H1 (cell line): ENCODE measurements at regions not wholly inside any gene's neighbourhood (a gene's known extent, or its start where the extent isn't known, plus 50 kb on each side); places are given as distances from the start of the nearest gene placed in this dataset.

Experiments
- CTCF ChIA-PET: fragments of 300-600 bp; sonication (Branson Sonifier 250); formaldehyde crosslinking; loops from one replicate; lab custom pipeline; 2021; ENCODE audit not compliant: partially characterized antibody; lab: Charles Lee
- POLR2A ChIA-PET: fragments of 300-600 bp; sonication (Branson Sonifier 250); formaldehyde crosslinking; loops from one replicate; lab custom pipeline; 2021; ENCODE audit warnings: inconsistent platforms; ENCODE audit not compliant: partially characterized antibody; lab: Charles Lee
- DNase-seq, 2 experiments: peaks; one replicate each; pipeline versions ENCODE4 v3.0.0 to v3.0.0-alpha.2; 2010 to 2022; ENCODE audit warnings: low spot score in 2 of 2, low read depth in 1 of 2, mixed read lengths in 1 of 2
- FAIRE-seq: peaks from 2 replicates; lab custom pipeline; 2011; peaks lifted over from hg19 to GRCh38; lab: Jason Lieb, UNC
- H2AFZ ChIP-seq: 2 replicates; pipeline ENCODE4 v1.8.1; 2012; ENCODE audit warnings: low read length, inconsistent platforms
- H2AK5ac ChIP-seq: 2 replicates; pipeline ENCODE4 v1.6.1; 2013; ENCODE audit warnings: low read depth, low read length
- H2BK120ac ChIP-seq: replicated peaks from 2 replicates; pipeline ENCODE3; 2013; ENCODE audit warnings: low read depth, low read length, inconsistent platforms
- H2BK12ac ChIP-seq: 2 replicates; pipeline ENCODE4 v1.6.1; 2013; ENCODE audit warnings: low read depth, low read length
- H2BK15ac ChIP-seq: 2 replicates; pipeline ENCODE4 v1.6.1; 2013; ENCODE audit warnings: low read length
- H2BK20ac ChIP-seq: 2 replicates; pipeline ENCODE4 v1.6.1; 2013; ENCODE audit warnings: low read length
- H2BK5ac ChIP-seq: 2 replicates; pipeline ENCODE4 v1.6.1; 2013; ENCODE audit warnings: low read depth, low read length
- H3K14ac ChIP-seq: 2 replicates; pipeline ENCODE4 v1.6.1; 2013; ENCODE audit warnings: inconsistent platforms; ENCODE audit not compliant: insufficient read length
- H3K18ac ChIP-seq: 2 replicates; pipeline ENCODE4 v1.6.1; 2013; ENCODE audit warnings: low read length; ENCODE audit errors: extremely low read depth
- H3K23ac ChIP-seq: 2 replicates; pipeline ENCODE4 v1.6.1; 2013; ENCODE audit warnings: inconsistent platforms; ENCODE audit not compliant: insufficient read length
- H3K23me2 ChIP-seq: 2 replicates; pipeline ENCODE4 v1.6.1; 2013; ENCODE audit warnings: low read depth, low read length
- H3K27ac ChIP-seq: 2 replicates; pipeline ENCODE4 v1.6.1; 2011; ENCODE audit warnings: low read depth, low read length, inconsistent platforms
- H3K27me3 ChIP-seq, 4 experiments: replicated peaks in 1 of 4; 1 replicate in 1 of 4; 2 replicates in 3 of 4; pipeline versions ENCODE4 v1.6.1 to v1.8.1; 2011 to 2013; ENCODE audit warnings: low read length in 3 of 4, mild to moderate bottlenecking in 3 of 4, inconsistent platforms in 2 of 4, mixed read lengths in 2 of 4, moderate library complexity in 1 of 4; ENCODE audit not compliant: control insufficient read depth in 3 of 4, insufficient read depth in 3 of 4; ENCODE audit errors: extremely low read depth in 1 of 4
- H3K36me3 ChIP-seq, 4 experiments: 2 replicates each; pipeline versions ENCODE4 v1.6.1 to v1.8.1; 2011 to 2013; ENCODE audit warnings: mild to moderate bottlenecking in 4 of 4, low read length in 3 of 4, moderate library complexity in 2 of 4, control low read depth in 1 of 4, inconsistent platforms in 1 of 4; ENCODE audit not compliant: insufficient read depth in 4 of 4, control insufficient read depth in 2 of 4
- H3K4ac ChIP-seq: replicated peaks from 2 replicates; pipeline ENCODE3; 2013; ENCODE audit warnings: low read length, low read depth, mixed read lengths, inconsistent platforms; ENCODE audit not compliant: insufficient read length
- H3K4me1 ChIP-seq, 4 experiments: replicated peaks in 1 of 4; 1 replicate in 1 of 4; 2 replicates in 3 of 4; pipeline versions ENCODE4 v1.6.1 to v1.8.1; 2011 to 2013; ENCODE audit warnings: low read length in 3 of 4, inconsistent platforms in 2 of 4, mixed read lengths in 1 of 4; ENCODE audit not compliant: insufficient read depth in 4 of 4, control insufficient read depth in 3 of 4
- H3K4me2 ChIP-seq, 2 experiments: 2 replicates each; pipeline versions ENCODE4 v1.6.1 to v1.8.1; 2011 to 2013; ENCODE audit warnings: low read depth in 2 of 2, low read length in 2 of 2, control low read depth in 1 of 2, inconsistent platforms in 1 of 2, mild to moderate bottlenecking in 1 of 2; ENCODE audit not compliant: insufficient read depth in 1 of 2
- H3K4me3 ChIP-seq, 4 experiments: fragments of 200-600, 300-600 bp in 1 of 4; sonication (generic), shearing (Covaris generic), sonication (Bioruptor Twin) in 1 of 4; 2 replicates each; pipeline versions ENCODE4 v1.5.1 to v1.8.1; 2011 to 2016; ENCODE audit warnings: low read length in 4 of 4, low read depth in 3 of 4, control low read depth in 2 of 4, inconsistent platforms in 2 of 4, mild to moderate bottlenecking in 2 of 4, mixed read lengths in 1 of 4, moderate library complexity in 1 of 4; ENCODE audit not compliant: insufficient read depth in 2 of 4; ENCODE audit errors: extremely low read depth in 1 of 4
- H3K56ac ChIP-seq: replicated peaks from 2 replicates; pipeline ENCODE3; 2013; ENCODE audit warnings: low read depth, mild to moderate bottlenecking, mixed read lengths, low read length, inconsistent platforms; ENCODE audit not compliant: insufficient read length
- H3K79me1 ChIP-seq: 2 replicates; pipeline ENCODE4 v1.6.1; 2013; ENCODE audit warnings: low read depth, low read length, control low read depth
- H3K79me2 ChIP-seq, 2 experiments: 2 replicates each; pipeline versions ENCODE4 v1.6.1 to v1.8.1; 2012 to 2013; ENCODE audit warnings: low read length in 2 of 2, mild to moderate bottlenecking in 2 of 2, inconsistent platforms in 1 of 2; ENCODE audit not compliant: insufficient read depth in 2 of 2, control insufficient read depth in 1 of 2
- H3K9ac ChIP-seq, 4 experiments: replicated peaks in 1 of 4; 1 replicate in 1 of 4; 2 replicates in 3 of 4; pipeline versions ENCODE4 v1.6.1 to v1.8.1; 2011 to 2013; ENCODE audit warnings: low read depth in 3 of 4, low read length in 3 of 4, control low read depth in 2 of 4, mild to moderate bottlenecking in 2 of 4, moderate library complexity in 2 of 4, inconsistent platforms in 1 of 4; ENCODE audit errors: extremely low read depth in 1 of 4
- H3K9me3 ChIP-seq, 2 experiments: 2 replicates each; pipeline versions ENCODE4 v1.6.1 to v1.8.1; 2012 to 2013; ENCODE audit warnings: mild to moderate bottlenecking in 2 of 2, moderate library complexity in 2 of 2, control low read depth in 1 of 2, inconsistent platforms in 1 of 2, low read depth in 1 of 2, low read length in 1 of 2, mixed read lengths in 1 of 2; ENCODE audit not compliant: insufficient read depth in 2 of 2
- H4K20me1 ChIP-seq, 2 experiments: replicated peaks in 1 of 2; 2 replicates each; pipeline versions ENCODE3 to v1.8.1; 2011 to 2013; ENCODE audit warnings: inconsistent platforms in 2 of 2, low read length in 2 of 2, mild to moderate bottlenecking in 1 of 2; ENCODE audit not compliant: insufficient read depth in 2 of 2, control insufficient read depth in 1 of 2
- H4K5ac ChIP-seq: 2 replicates; pipeline ENCODE4 v1.6.1; 2013; ENCODE audit warnings: low read length, low read depth, mixed read lengths, inconsistent platforms; ENCODE audit not compliant: insufficient read length
- H4K8ac ChIP-seq: 2 replicates; pipeline ENCODE4 v1.8.0; 2013; ENCODE audit warnings: mild to moderate bottlenecking, moderate library complexity, low read length, inconsistent platforms; ENCODE audit not compliant: insufficient read depth; ENCODE audit errors: extremely low read depth
- H4K91ac ChIP-seq: replicated peaks from 2 replicates; pipeline ENCODE3; 2013; ENCODE audit warnings: low read length, mixed read lengths, inconsistent platforms; ENCODE audit not compliant: insufficient read length
- ASH2L ChIP-seq: fragments of 200-600, 300-600 bp; sonication (generic); IDR thresholded peaks from one replicate; pipeline ENCODE4 v1.7.1; 2017; ENCODE audit warnings: low read length
- BACH1 ChIP-seq: IDR thresholded peaks from 2 replicates; pipeline ENCODE4 v1.6.1; 2012; ENCODE audit warnings: low read length, improper control_type of control experiment
- CREB1 ChIP-seq: IDR thresholded peaks from 2 replicates; pipeline ENCODE4 v1.6.1; 2012; ENCODE audit warnings: inconsistent platforms
- JUND ChIP-seq: IDR thresholded peaks from 2 replicates; pipeline ENCODE4 v1.6.1; 2011; ENCODE audit warnings: mild to moderate bottlenecking, improper control_type of control experiment, low read length
- RXRA ChIP-seq: IDR thresholded peaks from 2 replicates; pipeline ENCODE4 v1.6.1; 2011; ENCODE audit warnings: low read depth, mild to moderate bottlenecking, low read length, moderate library complexity; ENCODE audit not compliant: insufficient read depth
- SP2 ChIP-seq: IDR thresholded peaks from 2 replicates; pipeline ENCODE4 v1.6.1; 2012; ENCODE audit warnings: mild to moderate bottlenecking, low read length, inconsistent platforms
- SP4 ChIP-seq: IDR thresholded peaks from 2 replicates; pipeline ENCODE4 v1.6.1; 2012; ENCODE audit warnings: low read length, inconsistent platforms
- TCF12 ChIP-seq: IDR thresholded peaks from 2 replicates; pipeline ENCODE4 v1.6.1; 2011; ENCODE audit warnings: low read depth, mild to moderate bottlenecking, low read length
- whole genome bisulfite sequencing, 2 experiments: shearing (Covaris generic) in 1 of 2; methylation state at CpG; one replicate each; pipeline versions ENCODE4 v1.1.6 to v1.1.7; 2013 to 2015; ENCODE audit warnings: low lambda C conversion rate in 2 of 2, mixed read lengths in 2 of 2, inconsistent platforms in 1 of 2, low coverage in 1 of 2, missing lambda C conversion rate in 1 of 2; ENCODE audit not compliant: insufficient replicate concordance in 2 of 2, insufficient coverage in 1 of 2, insufficient read length in 1 of 2; ENCODE audit errors: extremely low coverage in 1 of 2, missing lambda C conversion rate in 1 of 2; 5-methylcytosine and 5-hydroxymethylcytosine counted together

DNA sequence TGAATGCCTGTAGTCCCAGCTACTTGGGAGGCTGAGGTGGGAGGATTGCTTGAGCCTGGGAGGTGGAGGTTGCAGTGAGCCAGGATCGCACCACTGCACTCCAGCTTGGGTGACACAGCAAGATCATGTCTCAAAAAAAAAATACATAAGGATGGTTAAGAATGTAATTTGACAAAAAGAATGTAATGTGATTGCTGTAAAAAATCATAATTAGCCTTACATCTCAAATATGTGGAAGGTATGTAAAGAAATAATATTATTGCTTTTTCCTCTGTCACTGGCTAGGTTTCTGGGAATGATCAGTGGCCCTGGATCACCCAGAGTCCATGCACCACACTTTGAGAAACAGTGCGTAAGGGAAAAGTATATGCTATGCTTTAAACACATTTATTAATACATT is 106.1 kb upstream of the C1GALT1C1 start:
- Histone ChIP-seq H2BK15ac (no peak overlapping the region), H3K79me1 (no peaks in the 10 kb centered on the region), H3K23me2 (no peaks in the 10 kb centered on the region), H3K9ac (no peak overlapping the region), H4K8ac (no peak overlapping the region)
- no peak for FAIRE-seq
- TF ChIP-seq BACH1 (no peak), JUND (no peak), ASH2L (no peak), SP4 (no peak), RXRA (no peak), SP2 (no peak), TCF12 (no peak), CREB1 (no peak)
- TF ChIP-seq, all 59 proteins: peak for 0
- Histone ChIP-seq H2AFZ (no peak overlapping the region), H3K18ac (no peak overlapping the region), H3K56ac (no peak overlapping the region), H3K4me3 (no peak overlapping the region), H4K20me1 (no peaks in the 10 kb centered on the region), H3K23ac (no peak overlapping the region), H2BK12ac (no peak overlapping the region), H3K4me1 (peaks cover 0 to 3% (median 0%) of the 10 kb centered on the region in 4 experiments; a peak in 1 of 7 replicates), H3K14ac (no peak overlapping the region), H2AK5ac (no peak overlapping the region), H4K5ac (no peak overlapping the region), H3K4me2 (no peak overlapping the region), H3K36me3 (no peaks in the 10 kb centered on the region), H2BK5ac (no peak overlapping the region), H2BK120ac (no peak overlapping the region), H3K4ac (no peak overlapping the region), H3K9me3 (no peaks in the 10 kb centered on the region; a peak in 1 of 4 replicates), H3K27me3 (no peaks in the 10 kb centered on the region), H3K27ac (no peak overlapping the region), H3K79me2 (no peaks in the 10 kb centered on the region), H4K91ac (no peak overlapping the region), H2BK20ac (no peak overlapping the region)
- ChIA-PET POLR2A (no interaction called here), CTCF (no interaction called here)
- no peak for DNase-seq
- WGBS, 2 experiments: 86% methylated on average over 2 of the region's 2 CpGs; no CpG with 5 or more reads in 1 of the 2 experiments
